ENCODE measurements at regions not wholly inside any gene's neighbourhood (a gene's known extent, or its start where the extent isn't known, plus 50 kb on each side); places are given as distances from the start of the nearest gene placed in this dataset.

GRCh38 chr5:121174351-121174750 is 677.3 kb upstream of the FTMT start:
- TF ChIP-seq, protein P1, sequence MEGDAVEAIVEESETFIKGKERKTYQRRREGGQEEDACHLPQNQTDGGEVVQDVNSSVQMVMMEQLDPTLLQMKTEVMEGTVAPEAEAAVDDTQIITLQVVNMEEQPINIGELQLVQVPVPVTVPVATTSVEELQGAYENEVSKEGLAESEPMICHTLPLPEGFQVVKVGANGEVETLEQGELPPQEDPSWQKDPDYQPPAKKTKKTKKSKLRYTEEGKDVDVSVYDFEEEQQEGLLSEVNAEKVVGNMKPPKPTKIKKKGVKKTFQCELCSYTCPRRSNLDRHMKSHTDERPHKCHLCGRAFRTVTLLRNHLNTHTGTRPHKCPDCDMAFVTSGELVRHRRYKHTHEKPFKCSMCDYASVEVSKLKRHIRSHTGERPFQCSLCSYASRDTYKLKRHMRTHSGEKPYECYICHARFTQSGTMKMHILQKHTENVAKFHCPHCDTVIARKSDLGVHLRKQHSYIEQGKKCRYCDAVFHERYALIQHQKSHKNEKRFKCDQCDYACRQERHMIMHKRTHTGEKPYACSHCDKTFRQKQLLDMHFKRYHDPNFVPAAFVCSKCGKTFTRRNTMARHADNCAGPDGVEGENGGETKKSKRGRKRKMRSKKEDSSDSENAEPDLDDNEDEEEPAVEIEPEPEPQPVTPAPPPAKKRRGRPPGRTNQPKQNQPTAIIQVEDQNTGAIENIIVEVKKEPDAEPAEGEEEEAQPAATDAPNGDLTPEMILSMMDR (IDR thresholded peaks at IDR 0.05; ENCODE audit: low read depth, low read length), result no peak
- no peak overlapping the region for H3K4me3 ChIP-seq (ENCODE audit: low read depth, low read length)

DNA sequence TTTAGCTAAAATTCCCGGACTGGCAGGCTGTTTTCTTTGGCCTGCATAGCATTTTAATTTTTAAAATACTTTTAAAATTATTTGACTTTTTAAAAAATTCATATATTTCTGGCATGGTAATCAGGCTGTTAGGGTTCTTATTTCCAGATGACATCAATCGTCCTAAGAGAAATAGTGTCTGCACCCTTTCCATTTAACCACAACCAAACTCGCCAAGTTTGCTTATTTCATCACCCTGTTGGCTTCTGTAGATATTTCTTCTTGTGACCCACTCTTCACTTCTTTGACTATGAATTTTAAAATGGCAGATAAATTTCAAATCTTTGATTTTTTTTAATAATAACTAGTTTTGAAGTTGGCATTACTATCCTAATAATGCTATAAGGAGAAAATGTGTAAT is 675.7 kb upstream of the FTMT start:
- TF ChIP-seq, protein P1 (IDR thresholded peaks at IDR 0.05; ENCODE audit: low read depth, low read length), result no peak
- no peak overlapping the region for H3K4me3 ChIP-seq (ENCODE audit: low read depth, low read length)

DNA sequence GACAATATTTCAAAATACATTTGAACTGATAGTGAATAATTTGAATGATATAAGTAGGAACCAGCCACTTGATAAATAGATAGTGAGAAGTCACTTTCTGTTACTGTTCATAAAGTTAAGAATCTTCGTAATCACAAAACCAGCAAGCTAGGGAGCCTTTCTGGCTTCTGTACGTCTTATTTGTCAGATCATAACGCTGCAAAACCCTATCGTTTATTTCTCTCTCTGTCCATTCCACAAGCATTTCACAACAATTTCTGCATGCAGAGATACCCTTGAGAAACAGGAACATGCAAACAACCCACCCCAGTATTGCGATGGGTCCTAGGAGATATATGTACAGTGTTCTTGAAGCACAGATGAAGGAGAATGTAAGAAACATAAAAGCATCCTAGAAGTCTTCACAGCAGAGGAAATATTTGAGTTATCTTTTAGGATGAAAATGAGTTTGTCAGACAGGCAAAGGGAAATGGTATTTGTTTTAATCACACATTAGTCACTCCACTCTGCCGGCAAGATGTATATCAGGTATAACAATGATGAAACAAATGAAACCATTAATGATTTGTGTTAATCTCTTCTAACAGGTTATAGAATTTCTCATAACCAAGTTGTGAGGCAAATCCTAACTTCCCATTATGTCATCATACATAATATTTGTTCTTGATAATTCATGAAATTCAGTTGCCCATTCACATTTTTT is 668.7 kb upstream of the FTMT start:
- no peak overlapping the region for H3K4me3 ChIP-seq (ENCODE audit: low read depth, low read length)
- TF ChIP-seq, protein P1 (IDR thresholded peaks at IDR 0.05; ENCODE audit: low read depth, low read length), result no peak

DNA sequence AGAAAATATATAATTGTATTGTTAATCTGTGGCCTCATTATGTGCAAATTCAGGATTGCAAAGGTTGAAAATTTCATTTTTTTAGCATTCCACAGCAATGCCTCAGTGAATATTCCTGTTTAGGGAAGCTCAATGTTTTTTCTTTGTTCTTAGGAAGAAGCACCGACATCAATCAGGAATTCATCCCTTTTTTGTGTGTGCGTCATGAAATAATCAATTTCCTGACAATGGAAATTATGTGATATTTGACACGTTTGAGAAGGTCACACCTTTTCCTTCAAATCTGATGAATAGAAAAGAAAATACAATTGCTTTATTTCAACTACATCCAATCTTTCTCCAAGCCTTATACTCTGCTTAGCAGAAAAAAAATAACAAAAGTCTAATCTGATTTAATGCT is 662.8 kb upstream of the FTMT start:
- no peak overlapping the region for H3K4me3 ChIP-seq (ENCODE audit: low read depth, low read length)
- TF ChIP-seq, protein P1 (IDR thresholded peaks at IDR 0.05; ENCODE audit: low read depth, low read length), result no peak

DNA sequence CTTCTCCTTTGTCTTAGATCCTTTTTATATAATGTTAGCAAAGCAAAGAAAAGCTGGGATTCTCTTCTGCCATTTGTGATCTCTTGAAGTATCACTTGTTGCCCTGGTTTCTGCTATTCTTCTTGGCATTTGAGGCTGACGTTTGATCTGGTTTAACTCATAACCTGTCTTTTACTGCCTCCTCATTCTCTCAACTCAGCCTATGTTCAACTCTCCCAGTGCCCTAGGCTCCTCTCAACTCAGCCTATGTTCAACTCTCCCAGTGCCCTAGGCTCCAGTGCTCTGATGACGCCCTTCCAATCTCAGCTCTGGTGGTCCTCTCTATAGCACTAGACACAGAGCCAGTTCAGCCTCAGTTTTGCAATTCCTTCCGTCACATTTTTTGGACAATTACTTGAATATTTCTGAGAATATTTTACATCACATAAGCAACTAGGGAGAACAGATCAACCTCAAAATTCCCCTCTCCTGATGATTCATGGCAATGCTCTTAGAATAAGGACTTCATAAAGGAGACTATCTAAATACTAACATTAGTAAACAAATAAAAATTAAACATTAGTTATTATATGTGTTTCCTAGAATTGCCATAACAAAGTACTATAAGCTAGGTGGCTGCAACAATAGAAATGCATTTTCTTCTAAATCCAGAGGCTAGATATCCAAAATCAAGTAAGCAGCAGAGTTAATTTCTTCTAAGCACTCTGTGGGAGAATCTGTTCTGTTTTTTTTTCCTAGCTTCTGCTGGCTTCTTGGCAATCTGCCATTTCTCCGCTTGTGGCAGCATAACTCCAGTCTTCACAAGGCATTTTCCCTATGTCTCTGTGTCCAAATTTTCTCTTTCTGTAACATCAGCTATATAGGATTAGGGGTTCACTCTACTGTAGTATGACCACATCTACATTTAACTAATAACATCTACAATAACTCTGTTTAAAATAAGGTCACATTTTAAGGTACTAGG is 662.1 kb upstream of the FTMT start:
- TF ChIP-seq, protein P1 (IDR thresholded peaks at IDR 0.05; ENCODE audit: low read depth, low read length), result no peak
- H3K4me3 ChIP-seq (ENCODE audit: low read depth, low read length), result no peak overlapping the region

DNA sequence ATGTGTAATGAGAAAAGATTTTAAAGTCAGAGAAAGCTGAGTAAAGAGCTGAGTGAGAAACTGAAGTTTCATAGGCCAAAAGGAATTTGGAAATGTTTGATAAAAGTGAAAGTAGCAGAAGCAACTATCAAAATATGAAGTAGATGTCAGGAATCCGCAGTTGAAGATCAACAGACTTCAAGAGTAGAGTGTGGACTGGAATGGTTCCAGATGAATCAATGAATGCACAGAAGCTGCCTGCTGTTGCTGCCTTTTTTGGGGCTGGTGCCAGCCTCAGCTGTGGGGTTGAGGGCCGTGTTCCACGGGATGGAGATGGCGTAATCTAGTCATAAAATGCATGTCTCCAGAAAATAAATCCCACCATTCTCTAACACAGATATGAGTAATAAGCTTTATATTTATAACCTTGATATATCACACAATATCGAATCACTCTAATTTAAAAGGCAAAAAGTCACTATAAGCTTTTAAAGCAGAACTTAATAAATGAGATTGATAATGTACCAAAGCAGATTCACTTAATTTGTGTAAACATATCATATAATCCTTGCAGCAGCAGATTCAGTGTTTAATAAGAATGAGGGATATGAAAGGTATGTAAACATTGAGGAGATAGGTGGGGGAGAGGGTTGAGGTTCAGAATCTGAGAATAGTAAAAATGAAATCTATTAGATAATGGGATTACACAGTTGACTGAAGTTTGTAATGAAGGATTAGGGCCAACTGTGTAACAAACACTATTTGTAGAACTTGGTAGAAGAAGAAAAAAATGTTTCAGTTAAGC is 652.3 kb upstream of the FTMT start:
- H3K4me3 ChIP-seq (ENCODE audit: low read depth, low read length), result no peak overlapping the region
- TF ChIP-seq, protein P1 (IDR thresholded peaks at IDR 0.05; ENCODE audit: low read depth, low read length), result no peak

All from WI38 (cell line).